T-helper 1 cell (primary cell): ENCODE measurements at regions not wholly inside any gene's neighbourhood (a gene's known extent, or its start where the extent isn't known, plus 50 kb on each side); places are given as distances from the start of the nearest gene placed in this dataset.
"Not testable (repeated sequence)": the region's sequence is repeated elsewhere in the genome, so short reads cannot be mapped to it uniquely, and the experiment has no call there.

Experiments used
- DNase-seq, 5 donors: peaks; one replicate each; pipeline ENCODE4 v3.0.0-alpha.2; 2012 to 2020

- DNase-seq = no peak
Measured at GRCh38 chr5:60517094-60517694, 182.8 kb downstream of the DEPDC1B start.

DNA sequence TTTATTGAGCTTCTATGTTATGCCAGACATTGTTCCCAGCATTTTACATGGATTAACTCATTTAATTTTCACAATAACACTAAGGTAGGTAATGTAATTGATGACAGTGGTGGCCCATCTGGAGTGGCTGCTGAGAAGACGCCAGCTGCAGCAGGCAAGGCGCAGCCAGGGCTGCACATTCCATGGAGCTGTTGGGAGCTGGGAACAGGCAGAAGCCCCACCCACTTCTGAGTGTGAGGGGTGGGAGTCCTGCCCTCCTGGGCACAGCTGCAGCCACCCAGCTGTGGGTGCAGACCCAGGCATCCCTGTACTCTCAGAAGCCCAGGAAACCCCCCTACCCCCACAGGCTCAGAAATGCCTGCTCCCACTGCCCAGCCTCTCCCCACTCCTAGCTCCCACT, 183.3 kb downstream of the DEPDC1B start:
- no peak for DNase-seq

- no peak for DNase-seq
Measured at GRCh38 chr5:60514152-60514551, 185.8 kb downstream of the DEPDC1B start.

DNA sequence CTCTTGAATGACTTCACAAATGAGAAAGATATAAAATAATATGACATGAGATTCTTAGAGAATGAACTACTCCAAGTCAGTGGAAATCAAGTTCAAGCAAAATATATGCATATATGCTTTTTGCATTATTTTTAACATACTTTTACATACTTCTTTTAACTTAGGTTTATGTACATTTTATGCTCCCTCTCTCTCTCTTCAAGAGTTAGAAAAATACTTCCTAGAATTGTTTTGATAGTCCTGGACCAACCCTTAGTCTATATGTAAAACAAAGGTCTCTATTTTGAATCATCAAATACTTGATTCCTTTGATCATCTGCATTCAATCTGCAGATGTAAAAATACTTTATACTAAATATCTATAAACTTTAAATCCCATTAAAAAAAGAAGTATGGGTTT, 187.8 kb downstream of the DEPDC1B start:
- no peak for DNase-seq

- no peak for DNase-seq
Measured at GRCh38 chr5:60510663-60511062, 189.3 kb downstream of the DEPDC1B start.

GRCh38 chr5:60510049-60510448, 189.9 kb downstream of the DEPDC1B start:
- DNase-seq = no peak

DNA sequence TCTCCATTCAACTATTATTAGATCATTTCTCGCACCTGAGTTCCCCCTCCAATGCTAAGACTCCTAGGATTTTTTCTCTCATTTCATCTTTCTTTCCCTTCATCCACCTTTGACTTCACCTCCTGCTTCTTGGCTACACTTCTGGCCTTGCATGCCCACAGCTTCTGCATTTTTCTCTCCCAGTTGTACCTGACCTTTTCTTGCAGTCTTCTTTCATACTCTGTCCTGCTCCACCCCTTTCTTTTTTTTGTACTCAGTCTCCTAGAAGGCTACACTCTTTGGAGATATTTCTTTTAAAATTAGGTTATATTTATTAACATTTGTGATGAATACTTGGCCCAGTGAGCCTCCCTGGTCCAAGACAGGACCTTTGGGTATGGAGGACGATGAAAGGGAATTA, 190.4 kb downstream of the DEPDC1B start:
- DNase-seq = no peak

- no peak for DNase-seq
Measured at GRCh38 chr5:60507687-60508086, 192.3 kb downstream of the DEPDC1B start.

- DNase-seq = no peak
Measured at GRCh38 chr5:60505373-60506171, 194.4 kb downstream of the DEPDC1B start.

- no peak for DNase-seq
Measured at GRCh38 chr5:60504342-60504741, 195.6 kb downstream of the DEPDC1B start.

- DNase-seq = no peak
Measured at GRCh38 chr5:60503771-60504170, 196.2 kb downstream of the DEPDC1B start.

- no peak for DNase-seq
Measured at GRCh38 chr5:60497706-60498500, 202.1 kb downstream of the DEPDC1B start.

GRCh38 chr5:60495644-60496520, 204.1 kb downstream of the DEPDC1B start:
- DNase-seq = no peak

DNA sequence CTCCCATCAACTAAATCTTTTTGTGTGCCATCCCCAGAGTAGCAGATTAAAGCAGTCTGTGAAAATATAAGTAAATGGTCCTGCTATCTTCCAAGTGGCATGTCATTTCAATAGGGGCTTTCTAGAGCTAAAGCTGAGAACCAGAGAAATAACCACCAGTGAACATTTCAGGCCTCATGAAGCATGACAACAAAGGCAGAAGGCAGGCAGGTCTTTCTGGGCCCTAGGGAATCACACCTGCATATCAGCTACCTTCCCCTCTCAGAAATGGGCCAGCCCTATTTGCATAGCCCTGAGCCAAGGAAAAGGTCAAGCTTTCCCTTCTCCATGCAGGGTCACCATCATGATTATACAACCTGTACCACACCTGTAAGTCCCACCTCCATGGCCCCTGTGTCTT, 205.3 kb downstream of the DEPDC1B start:
- no peak for DNase-seq

GRCh38 chr5:60494144-60494543, 205.8 kb downstream of the DEPDC1B start:
- DNase-seq = no peak

DNA sequence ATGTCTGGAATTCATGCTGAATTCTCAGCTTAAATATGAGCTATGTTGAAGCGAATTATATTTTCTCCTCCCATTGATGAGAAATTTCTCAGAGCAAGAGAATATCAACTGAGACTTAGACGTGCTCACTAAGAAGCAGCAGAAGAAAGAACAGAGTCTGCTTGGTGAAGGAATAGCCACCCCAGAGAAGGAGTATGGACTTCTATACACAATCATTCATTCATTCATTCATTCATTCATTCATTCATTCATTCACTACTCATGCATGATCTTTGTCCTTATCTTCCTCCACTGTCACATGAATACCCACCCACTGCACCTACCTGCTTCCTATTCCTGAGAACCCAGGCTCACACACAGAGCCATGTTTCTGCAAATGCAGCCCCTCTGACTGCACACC, 206.6 kb downstream of the DEPDC1B start:
- DNase-seq = no peak

DNA sequence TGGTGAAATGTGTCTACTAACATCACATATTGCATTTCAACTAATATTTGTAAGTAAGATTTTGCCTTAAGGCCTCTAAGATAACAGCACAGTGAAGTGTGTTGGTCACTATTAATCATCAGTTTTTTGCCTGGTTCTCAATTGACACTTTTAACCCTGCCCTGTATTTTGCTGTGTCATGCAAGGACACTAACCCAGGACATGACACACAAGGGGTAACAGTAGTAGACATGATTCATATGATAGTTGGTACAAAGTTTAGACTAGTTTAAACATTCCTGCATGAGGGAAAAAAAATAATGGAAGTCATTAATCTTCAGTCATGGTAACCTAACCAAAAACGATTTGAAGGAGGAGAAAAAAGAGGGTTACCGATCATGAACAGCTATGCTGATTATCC, 207.0 kb downstream of the DEPDC1B start:
- no peak for DNase-seq

DNA sequence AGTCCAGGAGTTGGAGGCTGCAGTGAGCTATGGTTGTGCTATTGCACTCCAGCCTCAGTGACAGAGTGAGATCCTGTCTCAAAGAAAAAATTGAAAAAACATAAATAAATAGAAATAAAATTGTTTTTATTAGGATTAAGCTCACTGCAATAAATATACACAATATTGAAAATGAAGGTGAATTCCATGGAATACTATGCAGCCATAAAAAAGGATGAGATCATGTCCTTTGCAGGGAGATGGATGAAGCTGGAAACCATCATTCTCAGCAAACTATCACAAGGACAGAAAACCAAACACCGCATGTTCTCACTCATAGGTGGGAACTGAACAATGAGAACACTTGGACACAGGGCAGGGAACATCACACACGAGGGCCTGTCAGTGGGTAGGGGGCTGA, 207.6 kb downstream of the DEPDC1B start:
- DNase-seq = not testable (repeated sequence)

DNA sequence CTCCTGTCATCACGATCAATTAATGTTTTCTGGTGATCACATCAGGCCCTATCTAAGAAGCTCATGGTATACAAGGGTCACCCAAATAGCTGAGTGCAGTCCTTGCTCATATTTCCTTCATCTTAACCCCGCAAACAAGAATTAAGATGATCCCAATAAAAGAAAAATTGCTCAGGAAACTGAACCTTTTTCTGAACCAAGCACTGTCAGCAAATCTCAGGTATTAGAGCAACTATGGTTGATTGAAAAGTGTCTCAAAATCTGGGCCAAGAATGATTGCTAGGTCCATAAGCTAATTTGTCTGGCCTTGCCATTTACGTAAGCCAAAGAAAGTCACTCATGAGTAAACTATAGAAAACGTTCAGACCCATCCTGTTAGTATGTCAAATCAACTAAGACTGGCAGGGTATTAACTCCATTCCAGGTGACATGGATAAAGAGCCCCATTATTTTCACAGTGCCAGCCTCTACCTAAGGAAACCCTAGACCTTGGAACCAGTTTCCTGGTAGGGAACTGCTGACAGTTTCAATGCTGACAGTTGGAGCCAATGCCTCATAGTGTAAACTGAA, 209.3 kb downstream of the DEPDC1B start:
- DNase-seq = no peak

GRCh38 chr5:60489856-60490255, 210.1 kb downstream of the DEPDC1B start:
- DNase-seq = no peak

GRCh38 chr5:60489377-60489776, 210.6 kb downstream of the DEPDC1B start:
- no peak for DNase-seq

DNA sequence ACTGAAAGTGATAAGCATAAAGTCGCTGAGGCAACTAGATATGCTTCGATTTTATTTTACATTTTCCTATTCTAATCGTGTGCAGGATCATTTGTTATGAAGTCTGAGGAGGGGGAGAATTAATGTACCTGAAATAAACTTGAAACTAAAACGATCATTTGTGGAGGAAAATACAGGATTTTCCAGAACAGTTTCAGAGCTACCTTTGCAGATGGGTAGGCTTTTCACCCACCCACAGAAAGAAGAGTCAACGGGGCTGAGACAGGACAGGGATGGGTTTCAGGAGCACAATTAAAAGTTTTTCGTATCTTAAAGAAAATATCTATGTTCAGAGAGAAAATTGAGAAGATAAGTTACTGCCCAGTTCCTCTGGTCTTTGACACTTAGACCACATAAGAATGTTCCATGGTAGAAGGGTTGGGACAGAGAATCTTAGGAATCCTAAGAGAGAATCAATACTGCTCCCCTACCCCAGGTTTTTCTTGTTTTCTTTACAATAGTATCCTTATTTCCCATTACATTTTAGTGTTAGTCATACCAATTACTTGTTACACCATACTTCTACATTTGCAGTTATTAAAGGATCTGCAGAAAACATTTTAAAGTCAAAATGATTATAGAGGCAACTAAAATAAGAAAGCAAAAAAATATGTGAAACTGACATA, 211.4 kb downstream of the DEPDC1B start:
- no peak for DNase-seq
